GM11168 (cell line): ENCODE measurements at regions not wholly inside any gene's neighbourhood (a gene's known extent, or its start where the extent isn't known, plus 50 kb on each side); places are given as distances from the start of the nearest gene placed in this dataset.

ENCODE experiments used
- in situ Hi-C: fragments of 300-500 bp; cut with MboI; formaldehyde crosslinking; loops from one replicate; pipeline ENCODE4 v1.12.0; 2022; ENCODE audit warnings: low sequenced_read_pairs; ENCODE audit not compliant: unreplicated experiment

DNA sequence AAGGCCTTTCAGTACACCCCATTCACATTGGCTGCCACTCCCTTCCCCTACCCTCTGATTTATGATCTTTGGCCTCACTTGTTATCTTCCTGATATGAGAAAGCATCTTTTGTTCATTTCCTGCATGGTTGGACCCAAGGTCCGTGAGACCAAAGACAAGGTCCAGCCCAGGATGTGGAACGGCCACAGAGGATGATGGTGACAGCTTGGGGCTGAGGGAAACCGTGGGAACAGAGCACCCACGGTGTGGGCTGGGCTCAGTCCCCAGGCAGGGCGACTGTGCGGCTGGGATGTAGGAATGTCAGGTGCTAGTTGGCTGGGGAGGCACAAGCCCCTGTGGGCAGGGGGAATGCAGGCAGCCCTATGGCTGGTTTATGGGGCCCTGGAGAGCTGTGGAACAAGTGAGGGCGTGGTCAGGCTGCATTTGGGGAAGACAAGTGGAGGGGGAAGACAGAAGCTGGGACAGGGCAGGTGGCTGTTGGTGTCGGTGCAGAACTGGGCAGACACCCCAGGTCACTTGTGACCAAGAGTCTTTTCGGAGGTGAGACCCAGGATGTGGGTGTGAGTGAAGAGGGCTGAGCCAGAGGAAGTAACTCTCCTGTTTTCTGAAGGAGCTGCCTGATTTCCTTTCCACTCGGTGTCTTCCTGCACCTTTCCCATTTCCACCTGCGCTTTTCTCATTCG is 51.7 kb upstream of the IGFBP3 start:
- in situ Hi-C loops: no loop called here

GRCh38 chr7:45971661-45972175 is 50.6 kb upstream of the IGFBP3 start:
- in situ Hi-C loops: no loop called here

GRCh38 chr7:45971171-45971570 is 50.1 kb upstream of the IGFBP3 start:
- in situ Hi-C loops: no loop called here
